Caco-2 (cell line): ENCODE measurements at regions not wholly inside any gene's neighbourhood (a gene's known extent, or its start where the extent isn't known, plus 50 kb on each side); places are given as distances from the start of the nearest gene placed in this dataset.

Source experiments
- BruUV-seq: library from RNA; stranded (reverse); fragments of 400-500 nt; replicated peaks from 2 replicates; lab custom pipeline; 2021; lab: Mats Ljungman, UMichigan
- CTCF ChIA-PET: fragments of 300-600 bp; sonication (Branson Sonifier 250); formaldehyde crosslinking; loops from one replicate; lab custom pipeline; 2022; ENCODE audit warnings: antibody characterized with exemption; lab: Charles Lee
- POLR2A ChIA-PET: fragments of 300-600 bp; sonication (Branson Sonifier 250); formaldehyde crosslinking; loops from one replicate; lab custom pipeline; 2022; ENCODE audit warnings: antibody characterized with exemption; lab: Charles Lee
- DNase-seq, 2 experiments: peaks; one replicate each; pipeline versions ENCODE4 v3.0.0 to v3.0.0-alpha.2; 2020 to 2022
- H3K27me3 ChIP-seq: replicated peaks from 2 replicates; pipeline ENCODE4 v1.6.0; 2011; ENCODE audit warnings: low read length; ENCODE audit not compliant: control insufficient read depth, insufficient read depth
- H3K36me3 ChIP-seq: 2 replicates; pipeline ENCODE4 v1.5.1; 2011; ENCODE audit warnings: low read length; ENCODE audit not compliant: control insufficient read depth, insufficient read depth
- H3K4me1 ChIP-seq: fragments of 250-450 bp; sonication (Bioruptor Pico); 2 replicates; pipeline ENCODE4 v1.5.1; 2020; ENCODE audit warnings: mild to moderate bottlenecking
- H3K4me3 ChIP-seq: 2 replicates; pipeline ENCODE4 v1.5.1; 2011; ENCODE audit warnings: low read depth, mild to moderate bottlenecking, control low read depth, low read length
- H3K9me3 ChIP-seq: fragments of 250-450 bp; sonication (Bioruptor Pico); 2 replicates; pipeline ENCODE4 v1.5.1; 2020; ENCODE audit warnings: mild to moderate bottlenecking, moderate library complexity
- H3K27ac Mint-ChIP-seq: one replicate; pipeline ENCODE4 v1.8.0; 2022; ENCODE audit warnings: mixed read lengths; ENCODE audit not compliant: unreplicated experiment
- H3K27me3 Mint-ChIP-seq: one replicate; pipeline ENCODE4 v1.8.0; 2022; ENCODE audit warnings: mixed read lengths; ENCODE audit not compliant: insufficient read depth, unreplicated experiment
- H3K36me3 Mint-ChIP-seq: one replicate; pipeline ENCODE4 v1.8.0; 2022; ENCODE audit warnings: mild to moderate bottlenecking, mixed read lengths; ENCODE audit not compliant: insufficient read depth, unreplicated experiment
- H3K4me1 Mint-ChIP-seq: one replicate; pipeline ENCODE4 v1.8.0; 2022; ENCODE audit warnings: low read depth, mixed read lengths; ENCODE audit not compliant: unreplicated experiment
- H3K4me3 Mint-ChIP-seq: one replicate; pipeline ENCODE4 v1.8.0; 2022; ENCODE audit warnings: mild to moderate bottlenecking, moderate library complexity, mixed read lengths; ENCODE audit not compliant: unreplicated experiment
- H3K9me3 Mint-ChIP-seq: one replicate; pipeline ENCODE4 v1.8.0; 2022; ENCODE audit warnings: mixed read lengths; ENCODE audit not compliant: unreplicated experiment
- CTCF ChIP-seq, 2 experiments: fragments of 200-600 bp in 1 of 2; IDR thresholded peaks; 1 replicate in 1 of 2; 2 replicates in 1 of 2; pipeline versions ENCODE4 v1.5.1 to v1.8.0; 2011 to 2022; ENCODE audit warnings: antibody characterized with exemption in 1 of 2, control low read depth in 1 of 2, inconsistent platforms in 1 of 2, low read depth in 1 of 2, low read length in 1 of 2, mild to moderate bottlenecking in 1 of 2, moderate library complexity in 1 of 2; ENCODE audit not compliant: insufficient read depth in 1 of 2, severe bottlenecking in 1 of 2, unreplicated experiment in 1 of 2
- intact Hi-C: fragments of 100-400 bp; cut with micrococcal nuclease; formaldehyde crosslinking; loops from one replicate; pipeline ENCODE4 v1.10.0; 2022; ENCODE audit not compliant: unreplicated experiment

- no peaks in the 10 kb centered on the region; the same call in 1 of the 2 replicates for H3K27me3 ChIP-seq
- Mint-ChIP-seq H3K9me3 (no peaks in the 10 kb centered on the region), H3K4me3 (no peak overlapping the region), H3K27ac (no peak overlapping the region), H3K27me3 (peaks cover 22% of the 10 kb centered on the region), H3K36me3 (no peaks in the 10 kb centered on the region), H3K4me1 (no peaks in the 10 kb centered on the region)
- H3K9me3 ChIP-seq, result no peaks in the 10 kb centered on the region
- POLR2A ChIA-PET, result no interaction called here
- no peak for TF ChIP-seq CTCF (IDR thresholded peaks at IDR 0.05; ENCODE audit: insufficient read depth in 1 of 2, low read depth in 1 of 2, low read length in 1 of 2, severe bottlenecking in 1 of 2, unreplicated experiment in 1 of 2)
- H3K4me3 ChIP-seq, result no peak overlapping the region
- DNase-seq, result no peak
- peaks cover 4% of the 10 kb centered on the region; the same call in 1 of the 2 replicates for H3K4me1 ChIP-seq
- no peaks in the 10 kb centered on the region for H3K36me3 ChIP-seq
- CTCF ChIA-PET, result no interaction called here
- intact Hi-C loops, result no loop called here
- BruUV-seq, result no TSS peak
Measured at GRCh38 chr17:34825102-34825501, 136.2 kb downstream of the CCT6B start.

GRCh38 chr17:34823023-34823422 lies 138.2 kb downstream of the CCT6B start:
- peaks cover 23% of the 10 kb centered on the region for H3K27me3 Mint-ChIP-seq
- no TSS peak for BruUV-seq
- no peak overlapping the region for H3K27ac Mint-ChIP-seq
- no peak for DNase-seq
- H3K4me3 ChIP-seq, result no peak overlapping the region
- H3K9me3 Mint-ChIP-seq, result no peaks in the 10 kb centered on the region
- no peak for TF ChIP-seq CTCF (IDR thresholded peaks at IDR 0.05; ENCODE audit: insufficient read depth in 1 of 2, low read depth in 1 of 2, low read length in 1 of 2, severe bottlenecking in 1 of 2, unreplicated experiment in 1 of 2)
- H3K4me1 ChIP-seq, result peaks cover 4% of the 10 kb centered on the region; the same call in 1 of the 2 replicates
- no peaks in the 10 kb centered on the region for H3K36me3 ChIP-seq
- intact Hi-C loops, result no loop called here
- peaks cover under 1% of the 10 kb centered on the region; the same call in 1 of the 2 replicates for H3K27me3 ChIP-seq
- CTCF ChIA-PET, result no interaction called here
- no peak overlapping the region for H3K4me3 Mint-ChIP-seq
- H3K9me3 ChIP-seq, result no peaks in the 10 kb centered on the region
- POLR2A ChIA-PET, result no interaction called here
- H3K36me3 Mint-ChIP-seq, result no peaks in the 10 kb centered on the region
- no peaks in the 10 kb centered on the region for H3K4me1 Mint-ChIP-seq

GRCh38 chr17:34822007-34822739 lies 139.1 kb downstream of the CCT6B start:
- no TSS peak for BruUV-seq
- no peak for DNase-seq
- H3K4me3 ChIP-seq, result no peak overlapping the region
- POLR2A ChIA-PET, result no interaction called here
- no peaks in the 10 kb centered on the region for H3K9me3 ChIP-seq
- no peak for TF ChIP-seq CTCF (IDR thresholded peaks at IDR 0.05; ENCODE audit: insufficient read depth in 1 of 2, low read depth in 1 of 2, low read length in 1 of 2, severe bottlenecking in 1 of 2, unreplicated experiment in 1 of 2)
- H3K36me3 ChIP-seq, result no peaks in the 10 kb centered on the region
- Mint-ChIP-seq H3K27ac (no peak overlapping the region), H3K4me1 (no peaks in the 10 kb centered on the region), H3K36me3 (no peaks in the 10 kb centered on the region), H3K4me3 (no peak overlapping the region), H3K9me3 (no peaks in the 10 kb centered on the region), H3K27me3 (peaks cover 27% of the 10 kb centered on the region)
- intact Hi-C loops, result no loop called here
- H3K27me3 ChIP-seq, result peaks cover 1% of the 10 kb centered on the region; the same call in 1 of the 2 replicates
- CTCF ChIA-PET, result no interaction called here
- H3K4me1 ChIP-seq, result peaks cover 4% of the 10 kb centered on the region; the same call in 1 of the 2 replicates
